ENCODE measurements at regions not wholly inside any gene's neighbourhood (a gene's known extent, or its start where the extent isn't known, plus 50 kb on each side); places are given as distances from the start of the nearest gene placed in this dataset.

GRCh38 chr4:117324851-117325491 lies 239.6 kb upstream of the TRAM1L1 start:
- TF ChIP-seq POLR2A (IDR thresholded peaks at IDR 0.05; ENCODE audit: low read depth, low read length) (no peak), TAF1 (IDR thresholded peaks at IDR 0.05; ENCODE audit: low read depth, low read length) (no peak)

All from GM12891 (cell line).